ENCODE measurements at regions not wholly inside any gene's neighbourhood (a gene's known extent, or its start where the extent isn't known, plus 50 kb on each side); places are given as distances from the start of the nearest gene placed in this dataset.

GRCh38 chr16:79439901-79440300, 160.6 kb downstream of the MAF start:
- Histone ChIP-seq H3K9me3 (ENCODE audit: control insufficient read depth in 4 of 4, low read length in 3 of 4) (no peaks in the 10 kb centered on the region), H3K36me3 (ENCODE audit: control insufficient read depth in 4 of 4, insufficient read depth in 3 of 4, low read depth in 1 of 4, low read length in 3 of 4) (no peaks in the 10 kb centered on the region), H3K27ac (ENCODE audit: low read depth in 1 of 2, low read length in 2 of 2) (no peak overlapping the region), H3K27me3 (ENCODE audit: control insufficient read depth in 4 of 4, insufficient read depth in 4 of 4, low read length in 3 of 4) (no peaks in the 10 kb centered on the region), H3K4me1 (ENCODE audit: control insufficient read depth in 4 of 4, insufficient read depth in 4 of 4, low read length in 3 of 4) (peaks cover 0 to 7% (median 3%) of the 10 kb centered on the region in 4 donors), H3K4me3 (ENCODE audit: low read depth in 1 of 3, low read length in 3 of 3) (no peak overlapping the region), H3K9ac (ENCODE audit: low read depth in 1 of 2, low read length in 2 of 2) (no peak overlapping the region)
- TF ChIP-seq, protein P1, sequence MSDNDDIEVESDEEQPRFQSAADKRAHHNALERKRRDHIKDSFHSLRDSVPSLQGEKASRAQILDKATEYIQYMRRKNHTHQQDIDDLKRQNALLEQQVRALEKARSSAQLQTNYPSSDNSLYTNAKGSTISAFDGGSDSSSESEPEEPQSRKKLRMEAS (IDR thresholded peaks at IDR 0.05) = no peak
- peak in 1 of 2 donors; percentile 22 for TF ChIP-seq RAD21 (IDR thresholded peaks at IDR 0.05)
- 87% methylated on average over 2 of the region's 2 CpGs for WGBS
- no peak for DNase-seq (ENCODE audit: low spot score)

- Histone ChIP-seq H3K27ac (ENCODE audit: low read depth in 1 of 2, low read length in 2 of 2) (no peak overlapping the region), H3K4me3 (ENCODE audit: low read depth in 1 of 3, low read length in 3 of 3) (no peak overlapping the region)
- WGBS = 75% methylated on average over 31 of the region's 31 CpGs
Measured at GRCh38 chr16:79437764-79438751, 162.5 kb downstream of the MAF start.

GRCh38 chr16:79436885-79437284, 163.7 kb downstream of the MAF start:
- DNase-seq (ENCODE audit: low spot score) = no peak
- no peak overlapping the region for H3K4me3 ChIP-seq (ENCODE audit: low read depth in 1 of 3, low read length in 3 of 3)
- H3K27ac ChIP-seq (ENCODE audit: low read depth in 1 of 2, low read length in 2 of 2) = no peak overlapping the region
- WGBS = 94% methylated on average over 5 of the region's 5 CpGs
- no peaks in the 10 kb centered on the region for H3K36me3 ChIP-seq (ENCODE audit: control insufficient read depth in 4 of 4, insufficient read depth in 3 of 4, low read depth in 1 of 4, low read length in 3 of 4)
- peaks cover 0 to 7% (median 3%) of the 10 kb centered on the region in 4 donors for H3K4me1 ChIP-seq (ENCODE audit: control insufficient read depth in 4 of 4, insufficient read depth in 4 of 4, low read length in 3 of 4)
- H3K9ac ChIP-seq (ENCODE audit: low read depth in 1 of 2, low read length in 2 of 2) = no peak overlapping the region
- no peaks in the 10 kb centered on the region for H3K27me3 ChIP-seq (ENCODE audit: control insufficient read depth in 4 of 4, insufficient read depth in 4 of 4, low read length in 3 of 4)
- H3K9me3 ChIP-seq (ENCODE audit: control insufficient read depth in 4 of 4, low read length in 3 of 4) = no peaks in the 10 kb centered on the region
- TF ChIP-seq TAF1 (conservative IDR thresholded peaks at IDR 0.05) = no peak
- no peak for TF ChIP-seq FOXA2 (IDR thresholded peaks at IDR 0.05)
- no peak for TF ChIP-seq RXRA (IDR thresholded peaks at IDR 0.05)

More at GRCh38 chr16:79437764-79438751, 162.5 kb downstream of the MAF start:
- TF ChIP-seq RAD21 (IDR thresholded peaks at IDR 0.05) (peak in 1 of 2 donors; percentile 39), SP1 (IDR thresholded peaks at IDR 0.05) (peak; percentile 31), NR2F2 (IDR thresholded peaks at IDR 0.05) (peak; percentile 71)
- TF ChIP-seq, protein P2, sequence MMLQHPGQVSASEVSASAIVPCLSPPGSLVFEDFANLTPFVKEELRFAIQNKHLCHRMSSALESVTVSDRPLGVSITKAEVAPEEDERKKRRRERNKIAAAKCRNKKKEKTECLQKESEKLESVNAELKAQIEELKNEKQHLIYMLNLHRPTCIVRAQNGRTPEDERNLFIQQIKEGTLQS (IDR thresholded peaks at IDR 0.05) = no peak
- Histone ChIP-seq H3K9me3 (ENCODE audit: control insufficient read depth in 4 of 4, low read length in 3 of 4) (no peaks in the 10 kb centered on the region), H3K27me3 (ENCODE audit: control insufficient read depth in 4 of 4, insufficient read depth in 4 of 4, low read length in 3 of 4) (no peaks in the 10 kb centered on the region), H3K36me3 (ENCODE audit: control insufficient read depth in 4 of 4, insufficient read depth in 3 of 4, low read depth in 1 of 4, low read length in 3 of 4) (no peaks in the 10 kb centered on the region), H3K9ac (ENCODE audit: low read depth in 1 of 2, low read length in 2 of 2) (no peak overlapping the region), H3K4me1 (ENCODE audit: control insufficient read depth in 4 of 4, insufficient read depth in 4 of 4, low read length in 3 of 4) (peaks cover 0 to 7% (median 3%) of the 10 kb centered on the region in 4 donors)
- no peak for DNase-seq (ENCODE audit: low spot score)

DNA sequence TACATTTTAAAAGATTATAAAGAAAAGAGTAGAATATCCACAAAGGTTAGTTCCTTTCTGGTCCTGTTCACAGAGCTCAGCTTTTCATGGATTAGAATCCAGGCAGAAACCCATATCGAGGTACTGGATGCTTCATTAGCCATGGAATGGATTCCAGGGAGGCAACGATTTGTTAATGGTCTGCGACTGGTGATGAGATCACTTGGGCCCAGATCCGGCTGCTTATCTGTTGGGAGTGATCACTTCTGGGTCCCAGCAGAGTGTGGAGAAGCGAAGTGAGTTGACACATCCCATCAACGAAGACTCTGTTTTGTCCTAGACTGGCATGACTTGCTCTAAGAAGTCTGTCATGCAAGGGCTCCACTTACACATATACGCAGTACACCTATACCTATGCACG, 165.8 kb downstream of the MAF start:
- Histone ChIP-seq H3K4me1 (ENCODE audit: control insufficient read depth in 4 of 4, insufficient read depth in 4 of 4, low read length in 3 of 4) (peaks cover 0 to 7% (median 3%) of the 10 kb centered on the region in 4 donors), H3K36me3 (ENCODE audit: control insufficient read depth in 4 of 4, insufficient read depth in 3 of 4, low read depth in 1 of 4, low read length in 3 of 4) (no peaks in the 10 kb centered on the region), H3K4me3 (ENCODE audit: low read depth in 1 of 3, low read length in 3 of 3) (no peak overlapping the region), H3K9me3 (ENCODE audit: control insufficient read depth in 4 of 4, low read length in 3 of 4) (no peaks in the 10 kb centered on the region), H3K9ac (ENCODE audit: low read depth in 1 of 2, low read length in 2 of 2) (no peak overlapping the region), H3K27ac (ENCODE audit: low read depth in 1 of 2, low read length in 2 of 2) (no peak overlapping the region), H3K27me3 (ENCODE audit: control insufficient read depth in 4 of 4, insufficient read depth in 4 of 4, low read length in 3 of 4) (no peaks in the 10 kb centered on the region)
- 95% methylated on average over 8 of the region's 8 CpGs for WGBS
- no peak for TF ChIP-seq TAF1 (conservative IDR thresholded peaks at IDR 0.05)
- no peak for TF ChIP-seq RXRA (IDR thresholded peaks at IDR 0.05)
- TF ChIP-seq SP1 (IDR thresholded peaks at IDR 0.05) = no peak
- TF ChIP-seq, protein P3, sequence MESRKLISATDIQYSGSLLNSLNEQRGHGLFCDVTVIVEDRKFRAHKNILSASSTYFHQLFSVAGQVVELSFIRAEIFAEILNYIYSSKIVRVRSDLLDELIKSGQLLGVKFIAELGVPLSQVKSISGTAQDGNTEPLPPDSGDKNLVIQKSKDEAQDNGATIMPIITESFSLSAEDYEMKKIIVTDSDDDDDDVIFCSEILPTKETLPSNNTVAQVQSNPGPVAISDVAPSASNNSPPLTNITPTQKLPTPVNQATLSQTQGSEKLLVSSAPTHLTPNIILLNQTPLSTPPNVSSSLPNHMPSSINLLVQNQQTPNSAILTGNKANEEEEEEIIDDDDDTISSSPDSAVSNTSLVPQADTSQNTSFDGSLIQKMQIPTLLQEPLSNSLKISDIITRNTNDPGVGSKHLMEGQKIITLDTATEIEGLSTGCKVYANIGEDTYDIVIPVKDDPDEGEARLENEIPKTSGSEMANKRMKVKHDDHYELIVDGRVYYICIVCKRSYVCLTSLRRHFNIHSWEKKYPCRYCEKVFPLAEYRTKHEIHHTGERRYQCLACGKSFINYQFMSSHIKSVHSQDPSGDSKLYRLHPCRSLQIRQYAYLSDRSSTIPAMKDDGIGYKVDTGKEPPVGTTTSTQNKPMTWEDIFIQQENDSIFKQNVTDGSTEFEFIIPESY (IDR thresholded peaks at IDR 0.05) = no peak
- no peak for TF ChIP-seq RAD21 (IDR thresholded peaks at IDR 0.05)
- TF ChIP-seq YY1 (IDR thresholded peaks at IDR 0.05) = no peak
- no peak for TF ChIP-seq EGR1 (IDR thresholded peaks at IDR 0.05; ENCODE audit: low read depth in 2 of 2)
- TF ChIP-seq JUND (IDR thresholded peaks at IDR 0.05) = no peak
- TF ChIP-seq, protein P4, sequence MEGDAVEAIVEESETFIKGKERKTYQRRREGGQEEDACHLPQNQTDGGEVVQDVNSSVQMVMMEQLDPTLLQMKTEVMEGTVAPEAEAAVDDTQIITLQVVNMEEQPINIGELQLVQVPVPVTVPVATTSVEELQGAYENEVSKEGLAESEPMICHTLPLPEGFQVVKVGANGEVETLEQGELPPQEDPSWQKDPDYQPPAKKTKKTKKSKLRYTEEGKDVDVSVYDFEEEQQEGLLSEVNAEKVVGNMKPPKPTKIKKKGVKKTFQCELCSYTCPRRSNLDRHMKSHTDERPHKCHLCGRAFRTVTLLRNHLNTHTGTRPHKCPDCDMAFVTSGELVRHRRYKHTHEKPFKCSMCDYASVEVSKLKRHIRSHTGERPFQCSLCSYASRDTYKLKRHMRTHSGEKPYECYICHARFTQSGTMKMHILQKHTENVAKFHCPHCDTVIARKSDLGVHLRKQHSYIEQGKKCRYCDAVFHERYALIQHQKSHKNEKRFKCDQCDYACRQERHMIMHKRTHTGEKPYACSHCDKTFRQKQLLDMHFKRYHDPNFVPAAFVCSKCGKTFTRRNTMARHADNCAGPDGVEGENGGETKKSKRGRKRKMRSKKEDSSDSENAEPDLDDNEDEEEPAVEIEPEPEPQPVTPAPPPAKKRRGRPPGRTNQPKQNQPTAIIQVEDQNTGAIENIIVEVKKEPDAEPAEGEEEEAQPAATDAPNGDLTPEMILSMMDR (IDR thresholded peaks at IDR 0.05; ENCODE audit: low read depth, low read length, missing input control) = no peak
- TF ChIP-seq GABPA (IDR thresholded peaks at IDR 0.05 in 1 of 2, conservative IDR thresholded peaks at IDR 0.05 in 1 of 2) = no peak
- TF ChIP-seq HNF4G (IDR thresholded peaks at IDR 0.05) = no peak
- TF ChIP-seq NR2F2 (IDR thresholded peaks at IDR 0.05) = no peak
- TF ChIP-seq FOXA1 (IDR thresholded peaks at IDR 0.05) = no peak
- TF ChIP-seq HNF4A (conservative IDR thresholded peaks at IDR 0.05) = no peak
- no peak for DNase-seq (ENCODE audit: low spot score)
